Activated CD4-positive, alpha-beta T cell treated with anti-CD3 and anti-CD28 coated beads, Interleukin-10, Interleukin-2, amounts not matched to agents 100 ng/mL and 50 ng/mL, durations not matched to agents 16 hours and 8 hours (primary cell): ENCODE measurements at regions not wholly inside any gene's neighbourhood (a gene's known extent, or its start where the extent isn't known, plus 50 kb on each side); places are given as distances from the start of the nearest gene placed in this dataset.

Experiments used
- DNase-seq: peaks from one replicate; pipeline ENCODE4 v3.0.0-alpha.2; 2020

GRCh38 chr22:27329131-27329850, 472.3 kb downstream of the MN1 start:
- no peak for DNase-seq

- no peak for DNase-seq
Observed at GRCh38 chr22:27329966-27330645, 471.4 kb downstream of the MN1 start.

GRCh38 chr22:27331526-27332281, 469.9 kb downstream of the MN1 start:
- DNase-seq, result no peak

GRCh38 chr22:27335102-27335660, 466.4 kb downstream of the MN1 start:
- no peak for DNase-seq

GRCh38 chr22:27336151-27337090, 465.1 kb downstream of the MN1 start:
- DNase-seq, result no peak

GRCh38 chr22:27337676-27338075, 463.9 kb downstream of the MN1 start:
- DNase-seq, result no peak

- no peak for DNase-seq
Observed at GRCh38 chr22:27340047-27340446, 461.5 kb downstream of the MN1 start.

GRCh38 chr22:27344546-27344945, 457.0 kb downstream of the MN1 start:
- DNase-seq, result no peak

- no peak for DNase-seq
Observed at GRCh38 chr22:27345691-27346090, 455.9 kb downstream of the MN1 start.

- no peak for DNase-seq
Observed at GRCh38 chr22:27347951-27348350, 453.6 kb downstream of the MN1 start.

- no peak for DNase-seq
Observed at GRCh38 chr22:27348634-27349033, 452.9 kb downstream of the MN1 start.

GRCh38 chr22:27349456-27349855, 452.1 kb downstream of the MN1 start:
- DNase-seq, result no peak

- DNase-seq, result no peak
Observed at GRCh38 chr22:27350306-27350705, 451.2 kb downstream of the MN1 start.

GRCh38 chr22:27352426-27352825, 449.1 kb downstream of the MN1 start:
- no peak for DNase-seq

GRCh38 chr22:27358096-27358870, 443.3 kb downstream of the MN1 start:
- DNase-seq, result no peak

- DNase-seq, result peak; percentile 2
Observed at GRCh38 chr22:27370269-27370668, 431.3 kb downstream of the MN1 start.

- DNase-seq, result no peak
Observed at GRCh38 chr22:27370987-27371386, 430.6 kb downstream of the MN1 start.

- no peak for DNase-seq
Observed at GRCh38 chr22:27372364-27372763, 429.2 kb downstream of the MN1 start.

GRCh38 chr22:27372969-27373670, 428.4 kb downstream of the MN1 start:
- DNase-seq, result no peak

GRCh38 chr22:27377501-27378295, 423.9 kb downstream of the MN1 start:
- DNase-seq, result no peak
